NT2/D1 (cell line): ENCODE measurements at regions not wholly inside any gene's neighbourhood (a gene's known extent, or its start where the extent isn't known, plus 50 kb on each side); places are given as distances from the start of the nearest gene placed in this dataset.

ENCODE experiments used
- YY1 ChIP-seq: IDR thresholded peaks from 2 replicates; pipeline ENCODE4 v1.6.1; 2011; ENCODE audit not compliant: insufficient read length, insufficient read depth
- ZNF274 ChIP-seq: IDR thresholded peaks from 2 replicates; pipeline ENCODE4 v1.6.1; 2011; ENCODE audit warnings: mild to moderate bottlenecking, low read depth, low read length

DNA sequence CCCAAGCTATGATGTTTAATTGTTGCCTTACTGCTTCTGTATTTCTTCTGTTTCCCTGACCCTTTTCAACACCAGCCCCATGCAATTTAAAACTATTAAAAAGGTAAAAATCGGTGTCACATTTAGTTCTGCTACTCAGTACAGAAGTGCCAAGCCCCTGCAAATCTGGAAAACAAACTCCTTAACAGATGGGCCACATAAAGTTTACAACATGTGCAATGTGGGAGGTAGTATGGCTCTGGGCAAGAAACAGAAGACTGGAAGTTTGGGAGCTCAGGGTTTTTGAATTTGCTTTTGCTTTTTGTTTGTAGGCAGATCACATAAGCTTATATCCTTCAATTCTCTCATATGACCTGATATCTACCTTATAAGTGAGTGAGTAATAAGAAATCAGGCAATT lies 404.0 kb upstream of the ATP2B1 start:
- TF ChIP-seq YY1 (no peak), ZNF274 (no peak)
